ENCODE measurements at regions not wholly inside any gene's neighbourhood (a gene's known extent, or its start where the extent isn't known, plus 50 kb on each side); places are given as distances from the start of the nearest gene placed in this dataset.

DNA sequence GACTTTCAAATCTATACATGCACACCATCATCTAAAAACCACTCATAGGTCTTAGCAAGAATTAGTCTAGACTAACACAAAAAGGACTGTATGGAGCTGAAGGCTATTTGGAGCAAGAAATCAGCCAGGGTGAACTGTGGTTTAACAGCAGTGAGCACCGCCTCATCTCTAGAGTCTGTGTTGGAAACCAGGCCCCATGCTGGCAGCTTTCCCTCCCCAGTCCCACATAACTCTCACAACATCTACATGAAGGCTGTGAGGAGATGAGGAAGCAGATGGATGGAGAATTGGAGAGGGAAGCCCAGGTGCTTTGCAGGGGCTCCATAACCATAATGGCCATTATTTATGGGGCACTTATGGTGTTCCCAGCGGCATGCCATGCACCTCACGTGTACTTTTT is 133.2 kb upstream of the TOPAZ1 start:
- DNase-seq = no peak
- Mint-ChIP-seq H3K27me3 (peaks cover 8% of the 10 kb centered on the region), H3K9me3 (no peaks in the 10 kb centered on the region), H3K27ac (no peak overlapping the region), H3K4me1 (peaks cover 16% of the 10 kb centered on the region), H3K4me3 (no peak overlapping the region), H3K36me3 (no peaks in the 10 kb centered on the region)

DNA sequence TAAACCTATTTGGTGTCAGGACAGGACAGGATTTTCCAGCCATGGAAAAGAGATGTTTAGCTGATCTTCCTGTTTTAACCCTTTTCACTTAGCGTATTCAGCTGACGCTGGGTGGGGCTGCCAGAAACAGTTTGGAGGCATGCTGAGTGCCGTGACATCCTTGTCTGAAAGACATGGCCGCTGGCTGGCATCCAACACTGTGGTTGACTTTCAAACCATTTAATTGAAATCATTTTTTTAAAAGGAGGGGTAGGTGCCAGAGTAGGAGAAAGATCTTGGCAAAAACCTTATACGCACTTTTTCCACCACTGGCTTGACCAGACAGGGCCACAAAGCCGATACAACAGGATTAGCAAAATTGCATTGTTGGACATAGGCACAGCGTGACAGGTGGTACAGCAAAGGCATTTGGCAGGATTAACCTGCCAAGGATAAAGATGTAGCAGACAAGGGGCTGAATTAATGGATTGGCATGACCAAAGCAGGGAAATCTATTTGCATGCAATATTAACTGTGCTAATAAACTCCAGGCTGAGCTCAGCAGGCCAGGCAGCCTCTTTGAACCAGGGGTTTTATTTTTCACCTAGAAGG is 131.8 kb upstream of the TOPAZ1 start:
- H3K9me3 Mint-ChIP-seq = no peaks in the 10 kb centered on the region
- DNase-seq = no peak
- H3K4me3 Mint-ChIP-seq = no peak overlapping the region
- peaks cover 13% of the 10 kb centered on the region for H3K4me1 Mint-ChIP-seq
- H3K27me3 Mint-ChIP-seq = peaks cover 16% of the 10 kb centered on the region
- no peaks in the 10 kb centered on the region for H3K36me3 Mint-ChIP-seq
- no peak overlapping the region for H3K27ac Mint-ChIP-seq

DNA sequence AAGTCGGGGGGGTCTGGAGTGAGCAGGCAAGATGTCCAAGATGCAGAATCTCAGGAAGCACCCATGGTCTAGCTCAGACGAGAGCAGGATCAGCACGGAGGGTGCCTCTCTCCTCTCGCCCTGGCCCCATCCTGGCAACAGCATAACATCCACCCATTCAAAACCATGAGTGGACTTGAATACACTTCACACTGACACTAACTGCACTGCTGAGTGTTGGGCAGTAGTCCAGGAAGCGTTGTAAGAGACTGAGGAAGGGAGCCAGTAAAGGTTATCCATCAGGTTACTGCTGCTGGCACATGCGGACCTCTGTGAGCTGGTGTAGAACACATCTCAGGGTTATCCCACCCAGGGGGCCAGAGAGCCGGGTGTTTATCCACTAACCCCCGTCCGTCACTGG is 131.0 kb upstream of the TOPAZ1 start:
- Mint-ChIP-seq H3K27ac (no peak overlapping the region), H3K36me3 (no peaks in the 10 kb centered on the region), H3K4me3 (no peak overlapping the region), H3K27me3 (peaks cover 19% of the 10 kb centered on the region), H3K9me3 (no peaks in the 10 kb centered on the region), H3K4me1 (peaks cover 6% of the 10 kb centered on the region)
- no peak for DNase-seq

DNA sequence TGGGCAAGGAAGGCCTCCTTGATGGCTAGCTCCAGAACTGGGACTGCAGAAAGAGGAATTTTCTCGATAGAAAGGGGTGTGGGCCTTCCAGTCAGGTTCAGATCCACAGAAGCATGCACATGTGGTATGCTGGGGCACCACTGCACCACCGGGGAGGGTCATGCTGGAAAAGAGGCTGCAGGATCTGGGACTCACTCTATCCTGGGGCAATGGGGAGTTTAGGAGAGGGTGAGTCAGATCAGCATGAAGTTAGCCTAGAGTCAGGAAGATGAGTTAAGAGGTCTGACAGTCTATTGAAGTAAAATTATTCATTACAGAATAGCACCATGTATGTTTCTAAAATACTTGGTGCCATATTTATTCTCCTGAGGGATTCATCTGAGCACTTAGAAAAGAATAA is 130.2 kb upstream of the TOPAZ1 start:
- Mint-ChIP-seq H3K4me3 (no peak overlapping the region), H3K36me3 (no peaks in the 10 kb centered on the region), H3K27me3 (peaks cover 23% of the 10 kb centered on the region), H3K9me3 (no peaks in the 10 kb centered on the region), H3K27ac (no peak overlapping the region), H3K4me1 (peaks cover 2% of the 10 kb centered on the region)
- DNase-seq = no peak

DNA sequence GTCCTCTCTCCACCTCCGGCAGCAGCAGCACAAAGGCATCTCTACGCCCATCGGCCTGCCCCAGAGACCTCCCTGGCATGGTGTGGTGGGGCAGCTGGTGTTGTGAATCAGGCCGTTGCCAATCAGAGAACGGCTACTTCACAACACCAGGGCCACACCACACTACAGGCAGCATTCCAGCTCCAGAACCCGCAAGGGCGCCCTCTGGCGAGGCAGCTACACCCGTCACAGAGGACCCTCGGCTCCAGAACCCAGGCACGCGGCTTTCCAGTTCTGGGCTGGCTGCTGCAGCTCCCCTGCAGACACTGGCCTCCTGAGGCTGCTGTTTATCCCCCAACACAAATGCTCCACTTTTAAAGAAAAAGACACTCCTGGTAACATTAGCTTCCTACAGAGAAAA is 127.5 kb upstream of the TOPAZ1 start:
- H3K27ac Mint-ChIP-seq = no peak overlapping the region
- no peaks in the 10 kb centered on the region for H3K9me3 Mint-ChIP-seq
- peaks cover 2% of the 10 kb centered on the region for H3K4me1 Mint-ChIP-seq
- peaks cover 24% of the 10 kb centered on the region for H3K27me3 Mint-ChIP-seq
- H3K4me3 Mint-ChIP-seq = no peak overlapping the region
- DNase-seq = peak; percentile 42
- H3K36me3 Mint-ChIP-seq = no peaks in the 10 kb centered on the region

DNA sequence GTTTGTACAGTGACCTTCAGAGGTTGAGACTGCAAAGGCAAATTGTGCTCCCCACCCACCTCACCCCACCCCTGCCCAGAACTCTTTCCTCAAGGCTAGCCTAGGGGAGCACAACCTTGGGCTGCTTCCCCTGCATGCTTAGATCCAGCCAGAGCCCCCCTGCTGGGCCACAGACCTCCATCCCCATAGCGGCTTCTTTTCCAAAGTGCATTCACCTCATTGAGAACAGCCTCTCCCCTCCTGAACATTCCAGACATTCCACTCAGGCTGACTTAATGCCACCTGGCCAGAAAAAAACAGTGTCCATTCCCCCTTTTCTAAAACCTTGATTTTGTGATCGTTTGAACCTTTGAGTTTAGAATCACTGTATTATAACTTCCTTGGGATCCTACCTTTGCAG is 124.4 kb upstream of the TOPAZ1 start:
- H3K27ac Mint-ChIP-seq = no peak overlapping the region
- no peaks in the 10 kb centered on the region for H3K36me3 Mint-ChIP-seq
- H3K4me3 Mint-ChIP-seq = no peak overlapping the region
- H3K9me3 Mint-ChIP-seq = no peaks in the 10 kb centered on the region
- DNase-seq = no peak
- peaks cover 24% of the 10 kb centered on the region for H3K27me3 Mint-ChIP-seq
- H3K4me1 Mint-ChIP-seq = peaks cover 2% of the 10 kb centered on the region

DNA sequence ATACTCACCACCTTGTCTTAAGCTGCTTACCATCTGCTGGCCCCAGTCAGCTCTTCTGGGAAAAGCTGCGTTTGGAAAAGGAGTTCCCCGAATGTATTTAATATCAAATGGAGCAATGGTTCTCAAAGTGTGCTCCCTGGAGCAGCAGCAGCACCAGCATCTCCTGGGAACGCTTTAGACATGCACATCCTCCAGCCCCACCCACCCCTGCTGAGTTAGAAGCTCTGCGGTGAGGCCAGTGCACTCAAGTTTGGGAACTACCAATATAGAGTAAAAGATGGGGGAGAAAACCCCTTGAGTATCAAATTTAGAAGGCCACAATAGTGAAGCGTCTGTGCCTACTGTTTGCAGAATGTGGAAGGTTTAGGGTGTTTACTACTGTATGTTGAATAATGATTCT is 124.0 kb upstream of the TOPAZ1 start:
- Mint-ChIP-seq H3K27me3 (peaks cover 24% of the 10 kb centered on the region), H3K4me1 (peaks cover 2% of the 10 kb centered on the region), H3K9me3 (no peaks in the 10 kb centered on the region), H3K36me3 (no peaks in the 10 kb centered on the region), H3K27ac (no peak overlapping the region), H3K4me3 (no peak overlapping the region)
- DNase-seq = no peak

DNA sequence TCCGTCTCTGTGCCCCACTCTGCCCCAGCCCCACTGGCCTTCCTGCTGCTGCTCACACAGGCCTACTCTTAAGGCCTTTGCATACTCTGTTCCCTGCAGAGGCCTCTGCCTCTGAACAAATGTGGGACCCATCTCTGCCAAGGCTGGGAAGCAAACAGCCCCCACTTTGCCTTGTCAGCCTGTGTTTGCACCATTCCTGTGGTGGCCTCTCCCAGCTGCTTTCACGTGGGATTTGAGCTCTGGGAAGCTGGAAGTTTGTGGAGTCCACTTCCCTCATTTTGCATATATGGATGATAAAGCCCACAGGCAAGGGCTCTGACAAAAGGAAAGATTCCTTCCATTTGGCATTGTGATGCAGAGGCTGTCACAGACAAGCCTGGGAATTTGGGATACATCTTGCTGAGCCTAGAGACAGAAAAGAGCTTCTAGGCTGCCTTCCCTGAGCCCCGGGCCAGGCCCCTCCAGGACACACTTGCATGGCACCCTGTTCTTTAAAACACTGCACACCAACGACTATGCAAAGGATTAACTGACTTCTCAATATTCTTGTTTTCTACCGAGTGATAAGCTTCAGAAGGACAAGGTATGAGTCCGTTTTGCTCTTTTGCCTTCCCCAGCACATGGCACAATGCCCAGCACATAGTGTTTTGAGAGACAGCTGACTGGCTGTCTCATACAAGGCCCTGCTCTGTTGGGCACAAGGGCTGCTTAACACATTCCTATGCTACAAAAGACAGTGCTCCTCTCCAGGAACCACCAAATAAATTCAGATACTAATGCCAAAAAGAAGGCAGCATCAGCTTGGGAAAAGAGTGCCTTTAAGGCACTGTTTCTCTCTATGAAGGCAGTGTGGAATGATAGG is 120.7 kb upstream of the TOPAZ1 start:
- Mint-ChIP-seq H3K36me3 (no peaks in the 10 kb centered on the region), H3K27me3 (peaks cover 8% of the 10 kb centered on the region), H3K9me3 (no peaks in the 10 kb centered on the region), H3K27ac (no peak overlapping the region), H3K4me1 (no peaks in the 10 kb centered on the region), H3K4me3 (no peak overlapping the region)
- no peak for DNase-seq

DNA sequence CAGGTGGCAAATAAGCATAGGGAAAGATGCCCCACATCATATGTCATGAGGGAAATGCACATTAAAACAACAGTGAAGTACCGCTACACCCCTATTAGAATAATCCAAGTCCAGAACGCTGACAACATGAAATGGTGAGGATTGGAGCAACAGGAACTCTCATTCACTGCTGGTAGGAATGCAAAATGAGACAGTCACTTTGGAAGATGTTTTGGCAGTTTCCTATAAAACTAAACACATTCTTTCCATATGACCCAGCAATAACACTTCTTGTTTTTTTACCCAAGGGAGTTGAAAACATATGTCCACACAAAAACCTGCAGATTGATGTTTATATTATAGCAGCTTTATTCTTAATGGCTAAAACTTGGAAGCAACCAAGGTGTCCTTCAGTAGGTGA is 116.4 kb upstream of the TOPAZ1 start:
- no peak overlapping the region for H3K27ac Mint-ChIP-seq
- DNase-seq = no peak
- peaks cover 3% of the 10 kb centered on the region for H3K27me3 Mint-ChIP-seq
- H3K36me3 Mint-ChIP-seq = no peaks in the 10 kb centered on the region
- peaks cover 12% of the 10 kb centered on the region for H3K4me1 Mint-ChIP-seq
- H3K9me3 Mint-ChIP-seq = no peaks in the 10 kb centered on the region
- H3K4me3 Mint-ChIP-seq = no peak overlapping the region

DNA sequence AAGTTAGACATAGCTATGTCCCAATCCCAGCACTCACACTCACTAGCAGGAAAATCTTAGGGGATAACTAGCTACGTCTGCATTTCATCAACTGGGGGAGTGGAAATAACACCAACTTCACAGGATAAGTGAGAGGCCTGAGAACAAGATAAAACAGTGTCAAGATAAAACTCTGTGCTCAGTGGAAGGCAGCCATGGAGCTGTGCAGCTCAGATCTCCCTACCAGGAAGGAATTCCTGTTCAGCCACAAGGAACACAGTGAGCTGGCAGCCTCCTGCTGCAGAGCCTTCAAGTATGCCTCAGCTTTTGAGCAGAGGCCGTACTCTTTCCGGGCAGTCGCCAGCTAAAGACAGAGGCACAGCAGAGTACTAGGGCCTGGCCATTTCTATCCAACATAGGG is 115.8 kb upstream of the TOPAZ1 start:
- no peaks in the 10 kb centered on the region for H3K9me3 Mint-ChIP-seq
- H3K27ac Mint-ChIP-seq = no peak overlapping the region

DNA sequence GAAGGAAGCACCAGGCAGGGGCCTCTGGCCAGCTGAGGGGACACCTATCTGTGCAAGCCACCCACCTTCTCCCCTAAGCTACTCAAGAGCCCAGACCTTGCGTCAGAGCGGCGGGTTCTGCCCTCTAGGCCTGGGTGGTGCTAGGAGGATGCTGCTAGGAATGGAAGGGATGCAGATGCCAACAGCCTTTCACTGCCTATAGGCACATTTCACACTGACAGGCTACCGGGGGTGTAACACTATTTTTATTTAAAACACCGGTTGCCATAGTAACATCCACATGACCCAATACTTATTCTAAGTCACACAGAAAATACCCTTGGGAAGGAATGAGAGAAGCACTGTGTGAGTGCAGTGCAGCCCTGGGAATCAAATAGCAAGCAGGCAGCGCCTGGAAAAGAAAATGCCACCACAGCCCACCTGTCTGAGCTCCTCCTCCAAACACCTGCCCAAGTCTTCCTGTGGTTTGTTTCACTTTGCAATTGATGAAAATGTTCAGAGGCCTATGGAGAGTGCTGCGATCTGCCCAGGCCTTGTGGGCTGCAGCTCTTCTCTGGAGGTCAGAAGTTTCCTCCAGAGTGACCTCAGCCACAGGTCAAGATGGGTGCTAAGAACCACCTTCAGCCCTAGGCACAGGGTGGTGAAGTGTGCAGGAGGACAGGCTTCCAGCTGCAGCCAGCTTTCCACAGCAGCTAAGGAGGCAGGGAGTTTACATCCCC is 113.5 kb upstream of the TOPAZ1 start:
- no peaks in the 10 kb centered on the region for H3K36me3 Mint-ChIP-seq
- no peak for DNase-seq
- H3K27ac Mint-ChIP-seq = no peak overlapping the region
- H3K27me3 Mint-ChIP-seq = peaks cover 3% of the 10 kb centered on the region
- peaks cover 13% of the 10 kb centered on the region for H3K4me1 Mint-ChIP-seq
- H3K9me3 Mint-ChIP-seq = no peaks in the 10 kb centered on the region
- H3K4me3 Mint-ChIP-seq = no peak overlapping the region

More for the DNA sequence above, 115.8 kb upstream of the TOPAZ1 start:
- H3K4me3 Mint-ChIP-seq = no peak overlapping the region
- H3K27me3 Mint-ChIP-seq = peaks cover 3% of the 10 kb centered on the region
- DNase-seq = no peak
- peaks cover 13% of the 10 kb centered on the region for H3K4me1 Mint-ChIP-seq
- H3K36me3 Mint-ChIP-seq = no peaks in the 10 kb centered on the region

DNA sequence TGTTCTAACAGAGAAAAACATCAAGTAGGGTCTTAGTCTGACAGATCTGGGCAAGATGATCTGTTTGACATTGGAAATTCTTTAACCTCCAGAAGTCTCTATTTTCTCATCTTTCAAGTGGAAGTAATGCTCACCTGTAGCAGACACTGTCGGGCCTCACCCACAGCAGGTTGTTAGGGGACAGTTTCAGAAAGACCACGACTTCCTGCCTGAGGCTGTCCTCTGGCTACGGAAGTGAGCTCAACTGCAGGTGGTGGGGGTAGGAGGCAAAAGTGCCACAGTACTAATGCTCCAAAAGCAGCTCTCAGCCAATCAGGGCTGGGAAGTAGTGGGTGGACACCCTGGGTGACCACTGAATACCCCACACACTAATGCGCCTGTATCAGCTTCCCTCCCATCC is 111.4 kb upstream of the TOPAZ1 start:
- DNase-seq = peak; percentile 4
- no peaks in the 10 kb centered on the region for H3K36me3 Mint-ChIP-seq
- H3K27ac Mint-ChIP-seq = no peak overlapping the region
- H3K4me3 Mint-ChIP-seq = no peak overlapping the region
- peaks cover 13% of the 10 kb centered on the region for H3K4me1 Mint-ChIP-seq
- H3K9me3 Mint-ChIP-seq = no peaks in the 10 kb centered on the region
- H3K27me3 Mint-ChIP-seq = peaks cover 11% of the 10 kb centered on the region

DNA sequence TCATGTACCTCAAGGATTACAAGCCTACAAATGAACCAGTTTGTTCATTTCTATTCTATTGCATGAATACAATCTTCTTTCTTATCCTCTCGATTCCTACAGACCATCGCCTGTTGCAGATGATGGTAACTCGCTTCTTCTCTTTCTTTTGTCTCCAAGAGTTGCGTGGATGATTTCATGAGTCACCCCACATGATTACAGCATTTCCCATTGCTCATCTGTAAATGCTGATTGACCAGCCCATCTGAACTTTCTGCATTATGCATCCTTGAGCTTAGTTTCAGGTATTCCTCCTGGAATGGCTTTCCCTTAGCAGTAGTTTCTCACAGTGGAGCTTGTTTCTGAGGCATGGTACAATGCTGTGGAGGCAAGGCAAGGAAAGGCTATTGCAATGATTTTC is 109.6 kb upstream of the TOPAZ1 start:
- Mint-ChIP-seq H3K27ac (no peak overlapping the region), H3K4me3 (no peak overlapping the region), H3K27me3 (peaks cover 8% of the 10 kb centered on the region), H3K36me3 (no peaks in the 10 kb centered on the region), H3K4me1 (peaks cover 13% of the 10 kb centered on the region), H3K9me3 (no peaks in the 10 kb centered on the region)
- DNase-seq = no peak

DNA sequence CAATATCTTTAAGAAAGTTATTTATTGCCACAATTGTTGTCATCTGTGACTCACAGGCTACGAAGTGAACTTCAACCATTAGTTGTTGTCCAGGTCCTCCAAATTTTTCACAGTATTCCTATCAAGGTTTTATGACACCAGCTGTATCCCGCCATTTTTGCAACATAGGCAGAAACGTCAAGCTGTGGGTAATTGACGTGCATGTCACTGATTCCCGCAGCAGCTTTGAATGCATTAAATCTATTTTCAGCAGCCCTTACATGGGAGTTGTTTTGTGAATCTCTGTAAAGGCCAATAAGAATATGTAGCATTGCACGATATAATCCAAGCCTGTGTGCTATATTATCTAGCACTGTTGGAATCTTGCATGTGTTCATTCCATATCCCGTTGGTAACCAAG is 109.1 kb upstream of the TOPAZ1 start:
- Mint-ChIP-seq H3K36me3 (no peaks in the 10 kb centered on the region), H3K9me3 (no peaks in the 10 kb centered on the region), H3K4me3 (no peak overlapping the region), H3K4me1 (peaks cover 13% of the 10 kb centered on the region), H3K27ac (no peak overlapping the region), H3K27me3 (peaks cover 8% of the 10 kb centered on the region)
- DNase-seq = no peak

DNA sequence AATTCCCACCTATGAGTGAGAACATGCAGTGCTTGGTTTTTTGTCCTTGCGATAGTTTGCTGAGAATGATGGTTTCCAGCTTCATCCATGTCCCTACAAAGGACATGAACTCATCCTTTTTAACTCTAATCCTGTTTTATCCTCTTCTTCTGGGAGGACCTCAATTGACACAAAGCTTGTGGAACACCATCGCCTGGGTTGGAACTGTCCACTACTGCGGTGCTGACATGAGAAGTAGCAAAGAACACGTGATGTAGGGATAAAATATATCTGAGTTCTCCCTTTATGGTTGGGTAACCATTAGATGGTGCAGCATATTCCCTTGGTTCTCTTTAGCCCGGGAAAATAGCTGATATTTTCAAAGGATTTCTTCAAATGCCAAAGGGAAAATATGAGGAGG is 105.3 kb upstream of the TOPAZ1 start:
- Mint-ChIP-seq H3K9me3 (peaks cover 7% of the 10 kb centered on the region), H3K27me3 (peaks cover 8% of the 10 kb centered on the region), H3K36me3 (no peaks in the 10 kb centered on the region), H3K4me3 (no peak overlapping the region), H3K4me1 (no peaks in the 10 kb centered on the region), H3K27ac (no peak overlapping the region)
- no peak for DNase-seq
